ENCODE measurements at regions not wholly inside any gene's neighbourhood (a gene's known extent, or its start where the extent isn't known, plus 50 kb on each side); places are given as distances from the start of the nearest gene placed in this dataset.

- TF ChIP-seq, protein P1, sequence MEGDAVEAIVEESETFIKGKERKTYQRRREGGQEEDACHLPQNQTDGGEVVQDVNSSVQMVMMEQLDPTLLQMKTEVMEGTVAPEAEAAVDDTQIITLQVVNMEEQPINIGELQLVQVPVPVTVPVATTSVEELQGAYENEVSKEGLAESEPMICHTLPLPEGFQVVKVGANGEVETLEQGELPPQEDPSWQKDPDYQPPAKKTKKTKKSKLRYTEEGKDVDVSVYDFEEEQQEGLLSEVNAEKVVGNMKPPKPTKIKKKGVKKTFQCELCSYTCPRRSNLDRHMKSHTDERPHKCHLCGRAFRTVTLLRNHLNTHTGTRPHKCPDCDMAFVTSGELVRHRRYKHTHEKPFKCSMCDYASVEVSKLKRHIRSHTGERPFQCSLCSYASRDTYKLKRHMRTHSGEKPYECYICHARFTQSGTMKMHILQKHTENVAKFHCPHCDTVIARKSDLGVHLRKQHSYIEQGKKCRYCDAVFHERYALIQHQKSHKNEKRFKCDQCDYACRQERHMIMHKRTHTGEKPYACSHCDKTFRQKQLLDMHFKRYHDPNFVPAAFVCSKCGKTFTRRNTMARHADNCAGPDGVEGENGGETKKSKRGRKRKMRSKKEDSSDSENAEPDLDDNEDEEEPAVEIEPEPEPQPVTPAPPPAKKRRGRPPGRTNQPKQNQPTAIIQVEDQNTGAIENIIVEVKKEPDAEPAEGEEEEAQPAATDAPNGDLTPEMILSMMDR (IDR thresholded peaks at IDR 0.05), result no peak
- TF ChIP-seq POLR2A (IDR thresholded peaks at IDR 0.05), result no peak
Observed at GRCh38 chr9:90698871-90699440, 56.3 kb upstream of the DIRAS2 start.
